Glutamatergic neuron (in vitro differentiated cells): ENCODE measurements at regions not wholly inside any gene's neighbourhood (a gene's known extent, or its start where the extent isn't known, plus 50 kb on each side); places are given as distances from the start of the nearest gene placed in this dataset.

Source experiments
- DNase-seq: peaks from one replicate; pipeline ENCODE4 v3.0.0; 2022
- H3K27ac Mint-ChIP-seq: one replicate; pipeline ENCODE4 v1.8.0; 2020; ENCODE audit warnings: mild to moderate bottlenecking, mixed read lengths, inconsistent platforms; ENCODE audit not compliant: unreplicated experiment
- H3K27me3 Mint-ChIP-seq: one replicate; pipeline ENCODE4 v1.8.0; 2020; ENCODE audit warnings: mild to moderate bottlenecking, moderate library complexity, mixed read lengths, inconsistent platforms; ENCODE audit not compliant: unreplicated experiment
- H3K36me3 Mint-ChIP-seq: one replicate; pipeline ENCODE4 v1.8.0; 2020; ENCODE audit warnings: mild to moderate bottlenecking, mixed read lengths, inconsistent platforms; ENCODE audit not compliant: unreplicated experiment
- H3K4me1 Mint-ChIP-seq: one replicate; pipeline ENCODE4 v1.8.0; 2020; ENCODE audit warnings: mild to moderate bottlenecking, low read depth, mixed read lengths, inconsistent platforms; ENCODE audit not compliant: unreplicated experiment
- H3K4me3 Mint-ChIP-seq: one replicate; pipeline ENCODE4 v1.8.0; 2020; ENCODE audit warnings: mild to moderate bottlenecking, mixed read lengths, inconsistent platforms; ENCODE audit not compliant: unreplicated experiment
- H3K9me3 Mint-ChIP-seq: one replicate; pipeline ENCODE4 v1.8.0; 2020; ENCODE audit warnings: mild to moderate bottlenecking, moderate library complexity, mixed read lengths, inconsistent platforms; ENCODE audit not compliant: unreplicated experiment
- TF ChIP-seq, protein P1 (sequence below): fragments of 200-600 bp; sonication (generic); IDR thresholded peaks from one replicate; pipeline ENCODE4 v1.5.0; 2021; ENCODE audit not compliant: partially characterized antibody, unreplicated experiment

DNA sequence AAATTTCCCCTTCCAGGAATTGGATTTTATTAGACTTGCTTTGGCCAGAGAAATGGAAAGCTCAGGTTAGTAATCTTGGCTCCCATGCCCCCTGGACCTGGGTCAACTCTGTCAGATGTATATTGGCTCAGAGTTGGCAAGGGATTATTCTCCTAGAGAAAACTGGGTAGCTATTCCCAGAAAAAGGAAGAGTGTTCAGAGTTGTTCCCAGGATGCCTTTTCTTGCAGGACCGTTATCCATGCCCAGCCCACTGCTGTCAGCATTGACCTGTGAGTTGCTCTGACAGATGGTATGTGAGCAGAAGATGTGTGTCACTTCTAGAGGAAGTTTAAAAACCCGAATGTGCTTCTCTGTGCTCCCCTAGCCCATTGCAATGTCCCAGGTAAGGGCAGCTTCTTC lies 509.9 kb upstream of the ZFP42 start:
- Mint-ChIP-seq H3K4me3 (no peak overlapping the region), H3K36me3 (peaks cover 20% of the 10 kb centered on the region), H3K27me3 (peaks cover 3% of the 10 kb centered on the region), H3K4me1 (no peaks in the 10 kb centered on the region), H3K9me3 (peaks cover 4% of the 10 kb centered on the region), H3K27ac (no peak overlapping the region)
- no peak for DNase-seq
- TF ChIP-seq, protein P1, sequence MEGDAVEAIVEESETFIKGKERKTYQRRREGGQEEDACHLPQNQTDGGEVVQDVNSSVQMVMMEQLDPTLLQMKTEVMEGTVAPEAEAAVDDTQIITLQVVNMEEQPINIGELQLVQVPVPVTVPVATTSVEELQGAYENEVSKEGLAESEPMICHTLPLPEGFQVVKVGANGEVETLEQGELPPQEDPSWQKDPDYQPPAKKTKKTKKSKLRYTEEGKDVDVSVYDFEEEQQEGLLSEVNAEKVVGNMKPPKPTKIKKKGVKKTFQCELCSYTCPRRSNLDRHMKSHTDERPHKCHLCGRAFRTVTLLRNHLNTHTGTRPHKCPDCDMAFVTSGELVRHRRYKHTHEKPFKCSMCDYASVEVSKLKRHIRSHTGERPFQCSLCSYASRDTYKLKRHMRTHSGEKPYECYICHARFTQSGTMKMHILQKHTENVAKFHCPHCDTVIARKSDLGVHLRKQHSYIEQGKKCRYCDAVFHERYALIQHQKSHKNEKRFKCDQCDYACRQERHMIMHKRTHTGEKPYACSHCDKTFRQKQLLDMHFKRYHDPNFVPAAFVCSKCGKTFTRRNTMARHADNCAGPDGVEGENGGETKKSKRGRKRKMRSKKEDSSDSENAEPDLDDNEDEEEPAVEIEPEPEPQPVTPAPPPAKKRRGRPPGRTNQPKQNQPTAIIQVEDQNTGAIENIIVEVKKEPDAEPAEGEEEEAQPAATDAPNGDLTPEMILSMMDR = no peak

DNA sequence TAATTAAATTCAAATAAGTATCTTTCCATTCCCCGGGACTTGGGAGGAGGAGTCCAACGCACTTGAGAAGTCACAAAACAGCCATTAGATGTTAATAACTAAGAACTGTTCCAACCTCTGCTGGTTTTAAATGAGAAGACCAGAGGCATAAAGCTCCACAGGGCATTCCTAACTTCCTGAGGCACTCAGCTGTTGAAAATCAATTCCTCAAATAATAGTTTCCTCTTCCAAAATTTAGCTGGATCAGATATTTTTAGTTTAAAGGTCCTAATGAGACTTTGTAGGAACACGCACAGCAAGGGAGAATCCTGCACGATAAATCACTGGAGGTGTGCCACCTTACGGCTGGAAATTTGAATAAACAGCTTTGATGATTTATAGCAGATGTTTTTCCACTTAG lies 504.3 kb upstream of the ZFP42 start:
- peaks cover 20% of the 10 kb centered on the region for H3K36me3 Mint-ChIP-seq
- TF ChIP-seq, protein P1 = no peak
- no peak for DNase-seq

DNA sequence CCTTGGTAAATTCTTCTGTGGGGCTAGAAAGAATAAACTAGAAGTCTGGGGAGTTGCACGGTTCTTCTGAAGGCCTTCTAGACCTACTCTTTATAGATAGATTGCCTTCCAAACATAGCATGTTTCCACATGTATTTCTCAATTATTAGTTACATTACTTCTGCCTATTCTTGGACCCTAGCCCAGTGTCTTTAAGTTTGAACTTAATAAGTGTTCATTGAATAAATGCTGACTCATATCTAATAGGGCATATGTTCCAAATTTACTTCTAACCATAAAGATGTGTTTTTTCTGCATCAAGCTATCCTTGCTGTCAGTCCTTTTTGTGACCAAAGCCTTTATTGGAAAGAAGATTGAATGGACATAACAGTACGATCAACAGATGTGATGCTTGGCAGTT lies 503.6 kb upstream of the ZFP42 start:
- peaks cover 17% of the 10 kb centered on the region for H3K36me3 Mint-ChIP-seq
- H3K4me3 Mint-ChIP-seq = no peak overlapping the region
- H3K27me3 Mint-ChIP-seq = peaks cover 1% of the 10 kb centered on the region
- H3K4me1 Mint-ChIP-seq = no peaks in the 10 kb centered on the region
- TF ChIP-seq, protein P1 = no peak
- DNase-seq = no peak
- H3K9me3 Mint-ChIP-seq = peaks cover 2% of the 10 kb centered on the region
- H3K27ac Mint-ChIP-seq = no peak overlapping the region

More for the DNA sequence above, 504.3 kb upstream of the ZFP42 start:
- peaks cover 4% of the 10 kb centered on the region for H3K9me3 Mint-ChIP-seq
- peaks cover 1% of the 10 kb centered on the region for H3K27me3 Mint-ChIP-seq
- no peaks in the 10 kb centered on the region for H3K4me1 Mint-ChIP-seq
- H3K4me3 Mint-ChIP-seq = no peak overlapping the region
- no peak overlapping the region for H3K27ac Mint-ChIP-seq

DNA sequence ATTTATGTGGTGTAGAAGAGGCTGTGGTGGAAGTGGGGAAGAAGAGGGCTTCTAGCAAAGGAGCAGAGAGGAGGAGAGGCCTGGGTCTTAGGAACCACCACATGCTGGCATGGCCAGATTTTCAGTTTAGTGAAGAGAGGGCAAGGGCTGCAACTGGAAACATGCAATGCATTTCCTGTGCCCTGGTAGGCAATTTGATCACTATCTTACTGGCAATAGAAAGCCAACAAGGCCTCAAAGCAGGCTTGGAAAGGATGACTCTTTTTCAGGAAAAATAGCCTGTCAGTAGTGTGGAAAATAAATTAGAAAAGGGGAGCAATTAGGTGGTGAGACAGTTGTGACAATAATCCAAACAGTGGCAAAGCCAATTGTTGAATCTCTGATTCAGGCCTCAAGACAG lies 501.9 kb upstream of the ZFP42 start:
- Mint-ChIP-seq H3K27me3 (peaks cover 1% of the 10 kb centered on the region), H3K4me3 (no peak overlapping the region), H3K36me3 (peaks cover 8% of the 10 kb centered on the region), H3K9me3 (no peaks in the 10 kb centered on the region), H3K27ac (no peak overlapping the region), H3K4me1 (no peaks in the 10 kb centered on the region)
- no peak for DNase-seq
- TF ChIP-seq, protein P1 = no peak

- Mint-ChIP-seq H3K36me3 (no peaks in the 10 kb centered on the region), H3K9me3 (peaks cover 8% of the 10 kb centered on the region), H3K27ac (no peak overlapping the region), H3K4me1 (peaks cover 17% of the 10 kb centered on the region), H3K27me3 (no peaks in the 10 kb centered on the region), H3K4me3 (no peak overlapping the region)
- TF ChIP-seq, protein P1 = no peak
- DNase-seq = no peak
Measured at GRCh38 chr4:187499956-187500355, 495.6 kb upstream of the ZFP42 start.
